Ectodermal cell (in vitro differentiated cells): ENCODE measurements at regions not wholly inside any gene's neighbourhood (a gene's known extent, or its start where the extent isn't known, plus 50 kb on each side); places are given as distances from the start of the nearest gene placed in this dataset.
"Not testable (repeated sequence)": the region's sequence is repeated elsewhere in the genome, so short reads cannot be mapped to it uniquely, and the experiment has no call there.

Source experiments
- H3K27ac ChIP-seq: 2 replicates; pipeline ENCODE4 v1.7.0; 2013; ENCODE audit warnings: mild to moderate bottlenecking, low read depth, low read length; ENCODE audit not compliant: insufficient read depth, poor library complexity, severe bottlenecking
- H3K27me3 ChIP-seq: 2 replicates; pipeline ENCODE4 v1.7.0; 2013; ENCODE audit warnings: mild to moderate bottlenecking, low read length; ENCODE audit not compliant: insufficient read depth, control insufficient read depth, poor library complexity, severe bottlenecking
- H3K36me3 ChIP-seq: one replicate; pipeline ENCODE4 v1.7.0; 2013; ENCODE audit warnings: low read length; ENCODE audit not compliant: control insufficient read depth, insufficient read depth
- H3K4me1 ChIP-seq: one replicate; pipeline ENCODE4 v1.7.0; 2013; ENCODE audit warnings: low read length; ENCODE audit not compliant: control insufficient read depth, insufficient read depth
- H3K4me3 ChIP-seq: 2 replicates; pipeline ENCODE4 v1.7.0; 2013; ENCODE audit warnings: low read depth, low read length, control low read depth; ENCODE audit not compliant: insufficient read depth
- H3K9me3 ChIP-seq: 2 replicates; pipeline ENCODE4 v1.7.0; 2013; ENCODE audit warnings: mild to moderate bottlenecking, low read length, moderate library complexity; ENCODE audit not compliant: control insufficient read depth
- WGBS, 2 experiments: methylation state at CpG; one replicate each; pipeline ENCODE4 v1.1.7; 2013; ENCODE audit warnings: missing lambda C conversion rate in 2 of 2; 5-methylcytosine and 5-hydroxymethylcytosine counted together

DNA sequence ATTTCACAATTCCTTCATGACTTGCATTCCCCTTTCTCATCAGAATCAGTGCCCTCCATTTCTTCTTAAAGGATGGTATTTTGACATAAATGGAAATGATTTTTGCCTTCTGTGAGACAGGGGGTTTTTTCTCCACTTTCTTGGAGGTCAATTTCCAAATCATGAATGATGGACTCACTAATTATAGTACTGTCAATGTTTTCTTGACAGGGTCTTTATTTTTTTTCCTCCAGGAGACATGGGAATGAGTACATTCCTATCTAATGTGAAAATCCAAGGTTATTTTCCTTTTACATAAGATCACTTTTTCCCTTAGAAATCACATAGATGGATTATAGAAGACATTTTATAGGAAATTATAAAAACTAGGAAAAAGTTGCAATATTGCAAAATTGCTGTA is 141.7 kb downstream of the SPATA31A6 start:
- H3K36me3 ChIP-seq, H3K4me1 ChIP-seq, H3K4me3 ChIP-seq, H3K27ac ChIP-seq, H3K9me3 ChIP-seq, H3K27me3 ChIP-seq: not testable (repeated sequence)

DNA sequence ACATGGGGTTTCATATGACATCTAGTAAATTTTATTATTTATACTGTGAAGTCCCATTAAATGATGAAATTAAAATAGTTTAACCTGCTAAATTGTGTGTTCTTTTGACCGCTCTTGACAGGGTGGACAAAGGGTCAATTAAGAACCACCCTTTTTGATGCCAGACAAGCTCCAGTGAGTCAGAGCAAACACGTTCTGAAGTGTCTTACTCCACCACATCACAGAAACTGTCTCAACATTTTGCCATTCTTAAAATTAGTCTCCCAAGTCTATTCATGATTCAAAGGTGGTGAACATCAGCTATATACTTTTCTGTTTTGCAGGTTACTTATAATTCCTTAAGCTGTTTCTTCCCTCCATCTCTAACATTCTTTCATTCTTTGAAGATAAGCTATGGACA is 142.1 kb downstream of the SPATA31A6 start:
- H3K9me3 ChIP-seq, H3K36me3 ChIP-seq, H3K27me3 ChIP-seq, H3K27ac ChIP-seq, H3K4me1 ChIP-seq, H3K4me3 ChIP-seq: not testable (repeated sequence)
- 29% methylated on average over 1 of the region's 2 CpGs; no CpG with 5 or more reads in 1 of the 2 experiments for WGBS, 2 experiments

DNA sequence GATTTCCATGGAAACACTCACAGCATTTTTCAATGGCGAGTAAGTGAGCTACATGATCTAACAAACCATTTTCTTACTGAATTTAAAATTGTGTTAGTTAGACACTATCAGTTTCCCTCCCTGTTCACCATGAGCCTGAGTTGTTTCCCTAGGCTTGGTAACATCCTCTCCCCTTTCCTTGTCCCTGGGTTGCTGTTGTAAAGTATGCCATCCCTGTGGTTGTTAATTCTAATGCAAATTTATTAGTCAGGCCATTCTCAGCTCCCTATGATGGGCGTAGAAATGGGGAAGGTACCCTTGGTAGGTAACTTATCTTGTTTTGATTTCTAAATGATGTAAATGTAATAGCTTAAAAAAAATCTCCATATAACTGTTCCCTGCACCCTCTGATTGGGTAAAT is 143.0 kb downstream of the SPATA31A6 start:
- not testable (repeated sequence) for H3K4me1 ChIP-seq, H3K9me3 ChIP-seq, H3K27ac ChIP-seq, H3K4me3 ChIP-seq, H3K36me3 ChIP-seq, H3K27me3 ChIP-seq
- WGBS, 2 experiments: no CpG with 5 or more reads among the region's 2 CpGs

DNA sequence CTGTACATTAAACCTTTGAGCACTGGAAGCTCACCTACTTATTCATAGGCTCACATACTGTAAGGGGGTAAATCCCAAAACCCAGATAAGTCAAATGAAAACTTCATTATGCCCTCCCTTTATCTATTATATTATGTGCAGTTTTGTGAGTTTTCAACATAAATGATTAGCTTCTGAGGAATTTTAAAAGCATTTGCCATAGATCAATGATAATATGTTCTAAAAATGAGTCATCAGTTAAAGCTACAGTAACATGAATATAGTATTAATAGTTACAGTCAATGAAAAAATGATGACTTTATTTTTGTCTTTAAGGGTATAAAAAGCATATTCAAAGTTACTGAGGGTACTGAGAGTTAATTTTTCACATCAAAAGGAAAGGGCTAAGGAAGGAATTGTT is 151.9 kb downstream of the SPATA31A6 start:
- H3K9me3 ChIP-seq, H3K27me3 ChIP-seq, H3K4me1 ChIP-seq, H3K36me3 ChIP-seq, H3K4me3 ChIP-seq, H3K27ac ChIP-seq: not testable (repeated sequence)

DNA sequence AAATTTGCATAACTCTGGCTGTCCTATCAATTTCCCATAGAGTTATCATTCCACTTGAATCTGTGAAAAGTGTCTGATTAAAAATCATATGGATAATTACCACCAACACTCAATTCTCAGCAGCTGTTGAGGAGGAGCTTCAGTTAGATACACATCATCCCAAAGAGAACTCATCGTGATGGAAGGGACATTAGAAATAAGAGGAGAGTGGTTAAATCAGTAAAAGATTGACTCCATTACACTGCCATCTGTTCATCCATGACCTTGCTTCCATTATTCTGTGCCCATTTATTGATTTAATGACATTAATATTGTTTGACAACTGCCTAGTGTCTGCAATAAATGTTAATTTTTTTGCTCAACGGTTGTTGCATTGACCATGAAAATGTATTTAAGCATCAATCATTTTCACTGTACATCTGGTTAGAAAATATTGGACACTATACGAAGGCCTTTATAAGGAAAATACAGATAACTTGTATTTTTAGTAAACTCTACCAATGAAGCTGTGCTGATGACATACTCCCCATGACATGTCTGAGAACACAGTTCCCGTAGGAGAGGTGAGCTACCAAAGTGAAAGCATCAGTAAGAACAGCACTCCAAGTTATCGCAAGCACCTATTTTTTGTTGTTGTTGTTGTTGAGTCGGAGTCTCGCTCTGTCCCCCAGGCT is 152.7 kb downstream of the SPATA31A6 start:
- WGBS, 2 experiments: 86 to 92% methylated on average over 4 to 6 of the region's 7 CpGs
- H3K9me3 ChIP-seq, H3K27me3 ChIP-seq, H3K4me3 ChIP-seq, H3K27ac ChIP-seq, H3K4me1 ChIP-seq, H3K36me3 ChIP-seq: not testable (repeated sequence)

DNA sequence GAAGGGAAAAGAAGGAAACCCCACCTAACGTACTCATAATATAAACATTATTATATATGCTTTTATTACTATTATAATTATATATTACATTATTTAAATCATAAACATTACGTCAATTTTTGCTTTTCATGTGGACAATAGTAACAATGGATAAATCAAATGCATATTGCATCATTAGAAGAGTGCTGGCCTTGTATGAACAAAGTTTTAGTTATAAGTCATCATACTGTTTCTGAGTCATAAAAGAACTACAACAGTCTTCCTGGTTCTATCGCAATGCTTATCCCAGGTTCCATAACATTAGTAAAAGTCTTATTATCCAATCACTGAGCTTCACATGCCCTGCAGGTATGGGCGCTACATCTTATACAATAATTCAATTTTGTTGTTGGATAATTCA is 154.8 kb downstream of the SPATA31A6 start:
- not testable (repeated sequence) for H3K27ac ChIP-seq, H3K4me3 ChIP-seq, H3K4me1 ChIP-seq, H3K27me3 ChIP-seq, H3K36me3 ChIP-seq, H3K9me3 ChIP-seq
- 94 to 96% methylated on average over 1 of the region's 4 CpGs for WGBS, 2 experiments

DNA sequence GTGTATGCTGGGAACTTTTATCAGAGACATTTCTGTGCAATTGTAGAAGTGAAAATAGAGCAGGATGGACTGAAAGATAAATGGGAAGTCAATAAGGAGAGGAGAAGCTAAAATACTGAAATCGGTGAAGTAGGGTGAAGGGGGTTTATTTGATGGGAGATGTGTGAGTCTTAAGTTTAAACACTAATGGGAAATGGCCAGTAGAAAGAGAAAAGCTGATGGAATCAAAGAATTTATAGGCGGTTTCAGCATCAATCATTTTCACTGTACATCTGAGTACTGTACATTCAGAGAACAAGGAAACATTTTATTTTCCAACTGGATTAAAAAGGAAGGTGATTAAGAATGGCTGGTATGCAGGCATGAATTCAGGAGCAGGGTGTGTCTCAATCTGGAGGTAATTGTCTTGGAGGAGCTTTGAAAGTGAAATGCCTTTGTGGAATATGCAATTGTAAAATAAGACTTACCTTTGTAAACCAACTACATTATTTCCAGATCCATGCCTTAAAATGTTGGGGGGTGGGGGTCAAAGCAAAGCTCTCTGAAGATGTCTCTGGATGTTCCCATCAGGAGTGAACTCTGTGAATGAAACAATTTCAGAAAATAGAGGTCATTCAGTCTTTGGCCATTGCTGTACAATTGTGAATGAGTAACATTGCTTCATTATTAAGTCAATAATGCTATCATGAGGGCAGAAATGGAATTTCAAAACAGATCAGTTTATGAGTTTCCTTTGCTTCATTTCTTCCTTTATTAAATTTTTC is 156.4 kb downstream of the SPATA31A6 start:
- 92 to 98% methylated on average over 1 of the region's 2 CpGs for WGBS, 2 experiments
- H3K9me3 ChIP-seq, H3K27me3 ChIP-seq, H3K4me1 ChIP-seq, H3K27ac ChIP-seq, H3K36me3 ChIP-seq, H3K4me3 ChIP-seq: not testable (repeated sequence)

DNA sequence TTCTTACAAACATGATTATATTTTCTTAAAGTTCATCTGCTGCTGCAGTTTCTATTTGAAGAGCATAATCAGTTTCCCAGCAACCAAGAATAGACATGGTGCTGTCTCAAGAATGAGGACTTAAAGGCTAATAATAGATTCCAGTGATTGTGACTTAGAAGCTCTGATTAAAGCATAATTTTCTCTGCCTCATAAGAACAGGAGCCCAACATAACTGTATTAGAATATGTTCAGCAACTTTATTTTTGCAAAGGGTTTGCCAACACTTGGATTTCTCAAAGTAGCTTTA is 156.9 kb downstream of the SPATA31A6 start:
- H3K36me3 ChIP-seq, H3K4me3 ChIP-seq, H3K27me3 ChIP-seq, H3K9me3 ChIP-seq, H3K27ac ChIP-seq, H3K4me1 ChIP-seq: not testable (repeated sequence)

DNA sequence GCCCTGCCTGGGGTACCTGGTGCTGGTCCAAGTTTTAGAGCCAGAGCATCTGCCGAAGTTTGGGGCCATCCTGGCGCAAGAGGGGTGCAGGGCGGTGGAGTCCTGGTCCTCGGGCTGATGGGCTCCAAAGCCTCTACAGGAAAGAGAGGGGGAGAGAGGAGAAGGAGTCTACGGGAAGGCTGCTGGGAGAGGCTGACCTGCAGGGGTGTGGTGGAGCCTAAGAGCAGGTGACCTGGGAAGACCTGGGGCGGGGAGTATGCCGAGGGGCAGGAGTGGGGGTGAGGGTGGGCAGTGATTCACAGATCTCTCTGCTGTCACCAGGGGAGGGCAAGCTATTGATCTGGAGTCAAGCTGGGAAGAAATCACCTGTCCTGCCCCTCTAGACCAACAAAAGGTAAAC is 158.4 kb downstream of the SPATA31A6 start:
- not testable (repeated sequence) for H3K4me1 ChIP-seq, H3K9me3 ChIP-seq, H3K27me3 ChIP-seq, H3K36me3 ChIP-seq, H3K4me3 ChIP-seq, H3K27ac ChIP-seq
- 86% methylated on average over 4 to 5 of the region's 7 CpGs for WGBS, 2 experiments

DNA sequence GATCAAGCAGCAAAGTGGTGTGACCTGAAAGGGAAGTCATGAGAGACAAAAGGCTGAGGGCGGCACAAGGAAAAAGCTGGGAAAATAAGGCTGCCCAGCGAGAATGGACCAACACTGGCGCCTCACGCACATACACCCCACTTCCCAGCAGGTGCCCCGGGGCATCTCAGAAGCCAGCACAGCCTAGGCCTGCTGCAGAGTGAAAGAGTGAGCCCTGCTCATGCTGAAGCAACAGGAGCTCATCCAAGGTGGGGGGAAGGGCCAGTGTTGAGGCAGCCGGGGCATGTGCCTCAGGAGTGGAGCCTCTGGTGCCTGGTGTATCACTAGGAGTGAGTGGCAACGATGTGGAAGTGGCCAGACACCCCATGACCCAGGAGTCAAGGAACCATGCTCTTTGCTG is 158.8 kb downstream of the SPATA31A6 start:
- not testable (repeated sequence) for H3K36me3 ChIP-seq, H3K27me3 ChIP-seq, H3K9me3 ChIP-seq, H3K27ac ChIP-seq, H3K4me3 ChIP-seq, H3K4me1 ChIP-seq
- 86 to 94% methylated on average over 4 to 6 of the region's 7 CpGs for WGBS, 2 experiments

DNA sequence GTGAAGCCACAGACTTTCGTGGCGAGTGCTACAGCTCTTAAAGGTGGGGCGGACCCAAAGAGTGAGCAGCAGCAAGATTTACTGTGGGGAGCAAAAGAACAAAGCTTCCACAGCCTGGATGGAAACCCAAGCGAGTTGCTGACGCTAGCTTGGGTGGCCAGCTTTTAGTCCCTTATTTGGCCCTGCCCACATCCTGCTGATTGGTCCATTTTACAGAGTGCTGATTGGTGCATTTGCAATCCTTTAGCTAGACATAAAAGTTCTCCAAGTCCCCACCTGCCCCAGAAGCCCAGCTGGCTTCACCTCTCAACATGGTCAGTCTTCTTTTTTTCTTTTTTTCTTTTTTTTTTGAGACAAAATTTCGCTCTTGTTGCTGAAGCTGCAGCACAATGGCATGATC is 161.0 kb downstream of the SPATA31A6 start:
- 90 to 92% methylated on average over 6 of the region's 6 CpGs for WGBS, 2 experiments

More for the DNA sequence above, 161.0 kb downstream of the SPATA31A6 start:
- H3K4me3 ChIP-seq, H3K4me1 ChIP-seq, H3K27me3 ChIP-seq, H3K9me3 ChIP-seq, H3K27ac ChIP-seq, H3K36me3 ChIP-seq: not testable (repeated sequence)
